ENCODE measurements at regions not wholly inside any gene's neighbourhood (a gene's known extent, or its start where the extent isn't known, plus 50 kb on each side); places are given as distances from the start of the nearest gene placed in this dataset.

GRCh38 chr5:133707629-133708028, 95.3 kb upstream of the FSTL4 start:
- no peak for TF ChIP-seq EZH2 (IDR thresholded peaks at IDR 0.05; ENCODE audit: low read length)
- no peak for TF ChIP-seq CTCF (optimal IDR thresholded peaks at IDR 0.05 in 1 of 3, IDR thresholded peaks at IDR 0.05 in 1 of 3, conservative IDR thresholded peaks at IDR 0.05 in 1 of 3; ENCODE audit: extremely low read depth in 1 of 3, insufficient read depth in 2 of 3, low read length in 3 of 3)
